ENCODE measurements at regions not wholly inside any gene's neighbourhood (a gene's known extent, or its start where the extent isn't known, plus 50 kb on each side); places are given as distances from the start of the nearest gene placed in this dataset.

DNA sequence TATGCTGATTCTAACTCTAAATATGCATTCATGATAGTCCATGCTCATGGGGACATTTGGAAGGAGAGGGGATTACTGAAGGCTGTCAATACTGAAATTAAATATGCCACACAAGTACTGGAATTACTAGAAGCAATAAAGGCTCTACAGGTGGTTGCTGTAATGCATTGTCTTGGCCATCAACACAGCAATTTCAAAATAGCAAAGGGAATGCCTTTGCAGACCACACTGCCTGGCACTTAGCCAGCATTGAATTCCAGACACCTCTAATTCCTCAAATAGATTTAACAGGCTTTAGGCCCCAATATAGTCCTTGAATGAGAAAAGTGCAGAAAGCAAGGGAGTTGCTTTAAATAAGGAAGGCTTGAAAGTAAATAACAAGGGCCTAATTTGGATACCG, 115.8 kb upstream of the PLCL2 start:
- no peak for TF ChIP-seq CTCF (IDR thresholded peaks at IDR 0.05; ENCODE audit: extremely low read depth in 1 of 2, insufficient read depth in 1 of 2, low read depth in 1 of 2, low read length in 2 of 2)
- H3K27me3 ChIP-seq (ENCODE audit: control insufficient read depth in 2 of 2, insufficient read depth in 2 of 2, low read length in 2 of 2): no peaks in the 10 kb centered on the region
- no peaks in the 10 kb centered on the region for H3K79me2 ChIP-seq (ENCODE audit: control insufficient read depth, insufficient read depth, low read length)
- no peaks in the 10 kb centered on the region for H3K36me3 ChIP-seq (ENCODE audit: control insufficient read depth in 2 of 2, extremely low read depth in 1 of 2, insufficient read depth in 2 of 2, low read length in 2 of 2)
- no peak for FAIRE-seq
- intact Hi-C loops (cut with micrococcal nuclease) (no loop called here), dilution Hi-C loops (cut with MboI; ENCODE audit: extremely low pct_ligation_motif_present, low sequenced_read_pairs) (no loop called here)
- H3K9me3 ChIP-seq (replicated peaks; ENCODE audit: control insufficient read depth, insufficient read depth, low read length): no peaks in the 10 kb centered on the region
- H3K9me1 ChIP-seq (replicated peaks; ENCODE audit: control insufficient read depth, extremely low read depth, insufficient read depth, low read length): no peaks in the 10 kb centered on the region
- no peaks in the 10 kb centered on the region for H4K20me1 ChIP-seq (replicated peaks; ENCODE audit: control insufficient read depth, extremely low read depth, insufficient read depth, low read length)
- H3K4me3 ChIP-seq (replicated peaks in 1 of 3; ENCODE audit: insufficient read depth in 1 of 3, low read depth in 1 of 3, low read length in 3 of 3): no peak overlapping the region
- no peak overlapping the region for H3K9ac ChIP-seq (replicated peaks; ENCODE audit: extremely low read depth, insufficient read depth, low read length)
- ChIA-PET CTCF (no interaction called here), POLR2A (no interaction called here)
- H3K4me2 ChIP-seq (ENCODE audit: insufficient read depth, low read length): no peak overlapping the region
- H3K4me1 ChIP-seq (ENCODE audit: control insufficient read depth, extremely low read depth, insufficient read depth, low read length): no peaks in the 10 kb centered on the region
- no peak overlapping the region for H2AFZ ChIP-seq (ENCODE audit: low read depth, low read length)
- DNase-seq (ENCODE audit: low read depth, low spot score): no peak
- no TSS peak for BruUV-seq (replicated peaks)
- H3K27ac ChIP-seq (ENCODE audit: insufficient read depth, low read depth, low read length): no peak overlapping the region

DNA sequence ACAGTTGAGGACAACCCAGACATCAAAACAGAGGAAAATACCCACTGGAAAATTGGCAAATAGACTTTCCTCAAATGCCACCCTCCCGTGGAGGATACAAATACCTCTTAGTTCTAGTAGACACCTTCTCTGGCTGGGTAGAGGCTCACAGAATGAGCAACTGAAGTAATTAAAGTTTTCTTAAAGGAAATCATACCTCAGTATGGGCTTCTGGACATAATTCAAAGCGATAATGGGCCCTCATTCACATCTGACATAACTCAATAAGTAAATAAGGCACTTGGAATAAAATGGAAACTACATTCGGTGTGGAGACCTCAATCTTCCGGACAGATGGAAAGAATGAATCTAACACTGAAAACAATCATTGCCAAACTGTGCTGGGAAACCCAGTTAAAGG, 115.2 kb upstream of the PLCL2 start:
- no peak overlapping the region for H3K4me3 ChIP-seq (replicated peaks in 1 of 3; ENCODE audit: insufficient read depth in 1 of 3, low read depth in 1 of 3, low read length in 3 of 3)
- H2AFZ ChIP-seq (ENCODE audit: low read depth, low read length): no peak overlapping the region
- TF ChIP-seq POLR2AphosphoS5 (IDR thresholded peaks at IDR 0.05; ENCODE audit: insufficient read depth, low read depth, low read length) (no peak), MAX (IDR thresholded peaks at IDR 0.05; ENCODE audit: insufficient read depth, insufficient read length) (no peak), GATA2 (IDR thresholded peaks at IDR 0.05; ENCODE audit: insufficient read depth, insufficient read length, low read depth, low read length) (no peak), MYC (IDR thresholded peaks at IDR 0.05; ENCODE audit: low read depth, low read length) (no peak), POLR2A (IDR thresholded peaks at IDR 0.05; ENCODE audit: low read depth, low read length) (no peak), JUN (IDR thresholded peaks at IDR 0.05; ENCODE audit: borderline replicate concordance, insufficient read depth, insufficient read length, low read depth) (no peak), EZH2 (IDR thresholded peaks at IDR 0.05; ENCODE audit: borderline replicate concordance, low read depth, low read length, severe bottlenecking) (no peak), CTCF (IDR thresholded peaks at IDR 0.05; ENCODE audit: extremely low read depth in 1 of 2, insufficient read depth in 1 of 2, low read depth in 1 of 2, low read length in 2 of 2) (no peak), FOS (IDR thresholded peaks at IDR 0.05; ENCODE audit: borderline replicate concordance, insufficient read depth, low read length) (no peak)
- no TSS peak for BruUV-seq (replicated peaks)
- DNase-seq (ENCODE audit: low read depth, low spot score) (no peak), FAIRE-seq (no peak)
- H3K4me2 ChIP-seq (ENCODE audit: insufficient read depth, low read length): no peak overlapping the region
- H3K27me3 ChIP-seq (ENCODE audit: control insufficient read depth in 2 of 2, insufficient read depth in 2 of 2, low read length in 2 of 2): no peaks in the 10 kb centered on the region
- no peak overlapping the region for H3K27ac ChIP-seq (ENCODE audit: insufficient read depth, low read depth, low read length)
- no peaks in the 10 kb centered on the region for H3K9me3 ChIP-seq (replicated peaks; ENCODE audit: control insufficient read depth, insufficient read depth, low read length)
- H3K9me1 ChIP-seq (replicated peaks; ENCODE audit: control insufficient read depth, extremely low read depth, insufficient read depth, low read length): no peaks in the 10 kb centered on the region
- H4K20me1 ChIP-seq (replicated peaks; ENCODE audit: control insufficient read depth, extremely low read depth, insufficient read depth, low read length): no peaks in the 10 kb centered on the region
- no peaks in the 10 kb centered on the region for H3K4me1 ChIP-seq (ENCODE audit: control insufficient read depth, extremely low read depth, insufficient read depth, low read length)
- H3K9ac ChIP-seq (replicated peaks; ENCODE audit: extremely low read depth, insufficient read depth, low read length): no peak overlapping the region
- CTCF ChIA-PET: no interaction called here
- POLR2A ChIA-PET: no interaction called here
- intact Hi-C loops (cut with micrococcal nuclease) (no loop called here), dilution Hi-C loops (cut with MboI; ENCODE audit: extremely low pct_ligation_motif_present, low sequenced_read_pairs) (no loop called here)
- no peaks in the 10 kb centered on the region for H3K36me3 ChIP-seq (ENCODE audit: control insufficient read depth in 2 of 2, extremely low read depth in 1 of 2, insufficient read depth in 2 of 2, low read length in 2 of 2)
- H3K79me2 ChIP-seq (ENCODE audit: control insufficient read depth, insufficient read depth, low read length): no peaks in the 10 kb centered on the region

Measured in endothelial cell of umbilical vein (primary cell).